Fibroblast of lung (primary cell): ENCODE measurements at regions not wholly inside any gene's neighbourhood (a gene's known extent, or its start where the extent isn't known, plus 50 kb on each side); places are given as distances from the start of the nearest gene placed in this dataset.
A peak's percentile ranks its signal among the peaks of the same experiment; 100 is the strongest.

Source experiments
- DNase-seq, 2 donors: peaks; one replicate each; pipeline versions ENCODE4 v3.0.0 to v3.0.0-alpha.2; 2010; ENCODE audit warnings: low read depth in 2 of 2
- H2AFZ ChIP-seq: 2 replicates; pipeline ENCODE4 v1.5.1; 2012; ENCODE audit warnings: low read length, control low read depth, inconsistent platforms
- H3K27ac ChIP-seq: 2 replicates; pipeline ENCODE4 v1.5.1; 2011; ENCODE audit warnings: low read length, control low read depth; ENCODE audit not compliant: insufficient read depth
- H3K27me3 ChIP-seq: 2 replicates; pipeline ENCODE4 v1.5.1; 2011; ENCODE audit warnings: mild to moderate bottlenecking, low read length; ENCODE audit not compliant: control insufficient read depth, insufficient read depth
- H3K36me3 ChIP-seq: 2 replicates; pipeline ENCODE4 v1.5.1; 2011; ENCODE audit warnings: low read length; ENCODE audit not compliant: control insufficient read depth, insufficient read depth
- H3K4me1 ChIP-seq: 2 replicates; pipeline ENCODE4 v1.5.1; 2011; ENCODE audit warnings: low read length; ENCODE audit not compliant: control insufficient read depth, insufficient read depth; ENCODE audit errors: extremely low read depth
- H3K4me2 ChIP-seq: 2 replicates; pipeline ENCODE4 v1.5.1; 2011; ENCODE audit warnings: low read length, control low read depth; ENCODE audit not compliant: insufficient read depth; ENCODE audit errors: extremely low read depth
- H3K4me3 ChIP-seq, 4 experiments: fragments of 200-600 bp in 1 of 4; sonication (generic) in 1 of 4; replicated peaks in 1 of 4; 2 replicates each; pipeline ENCODE4 v1.5.1; 2011 to 2016; ENCODE audit warnings: low read length in 4 of 4, low read depth in 3 of 4, mild to moderate bottlenecking in 3 of 4, control low read depth in 2 of 4, inconsistent platforms in 1 of 4, mixed read lengths in 1 of 4; ENCODE audit not compliant: insufficient read depth in 1 of 4; ENCODE audit errors: control extremely low read depth in 1 of 4
- H3K79me2 ChIP-seq: 2 replicates; pipeline ENCODE4 v1.5.1; 2012; ENCODE audit warnings: mild to moderate bottlenecking, low read length, inconsistent platforms; ENCODE audit not compliant: control insufficient read depth, insufficient read depth
- H3K9ac ChIP-seq: 2 replicates; pipeline ENCODE4 v1.5.1; 2011; ENCODE audit warnings: mild to moderate bottlenecking, low read length, control low read depth; ENCODE audit not compliant: insufficient read depth
- H3K9me3 ChIP-seq: 2 replicates; pipeline ENCODE4 v1.5.1; 2012; ENCODE audit warnings: low read depth, low read length; ENCODE audit not compliant: control insufficient read depth, insufficient read depth
- H4K20me1 ChIP-seq: 2 replicates; pipeline ENCODE4 v1.5.1; 2011; ENCODE audit warnings: low read length; ENCODE audit not compliant: control insufficient read depth, insufficient read depth; ENCODE audit errors: extremely low read depth
- CTCF ChIP-seq, 2 donors: IDR thresholded peaks in 1 of 2; conservative IDR thresholded peaks in 1 of 2; 1 replicate in 1 of 2; 2 replicates in 1 of 2; pipeline ENCODE4 v1.5.1; 2011 to 2012; ENCODE audit warnings: low read length in 2 of 2, control low read depth in 1 of 2, inconsistent platforms in 1 of 2, low read depth in 1 of 2, mild to moderate bottlenecking in 1 of 2
- EZH2 ChIP-seq: IDR thresholded peaks from 2 replicates; pipeline ENCODE4 v1.5.1; 2012; ENCODE audit warnings: low read length, control low read depth, mild to moderate bottlenecking; ENCODE audit errors: missing control alignments

GRCh38 chr7:116337800-116338199, 127.5 kb downstream of the TES start:
- DNase-seq, result no peak

GRCh38 chr7:116339564-116339963, 129.2 kb downstream of the TES start:
- Histone ChIP-seq H2AFZ (no peak overlapping the region), H3K27me3 (no peaks in the 10 kb centered on the region), H3K4me3 (no peak overlapping the region), H3K9ac (no peak overlapping the region), H3K9me3 (no peaks in the 10 kb centered on the region), H3K27ac (no peak overlapping the region), H3K36me3 (no peaks in the 10 kb centered on the region), H3K4me2 (no peak overlapping the region), H4K20me1 (no peaks in the 10 kb centered on the region), H3K79me2 (no peaks in the 10 kb centered on the region), H3K4me1 (peaks cover 2% of the 10 kb centered on the region)
- no peak for TF ChIP-seq CTCF (conservative IDR thresholded peaks at IDR 0.05 in 1 of 2, IDR thresholded peaks at IDR 0.05 in 1 of 2; ENCODE audit: low read depth in 1 of 2, low read length in 2 of 2)
- TF ChIP-seq EZH2, result no peak
- DNase-seq, result peak in 1 of 2 donors; percentile 48

More at GRCh38 chr7:116337800-116338199, 127.5 kb downstream of the TES start:
- no peak overlapping the region for H3K27ac ChIP-seq
- H3K79me2 ChIP-seq, result no peaks in the 10 kb centered on the region
- no peaks in the 10 kb centered on the region for H4K20me1 ChIP-seq
- no peak overlapping the region for H3K9ac ChIP-seq
- peaks cover 2% of the 10 kb centered on the region for H3K4me1 ChIP-seq
- no peak for TF ChIP-seq CTCF (conservative IDR thresholded peaks at IDR 0.05 in 1 of 2, IDR thresholded peaks at IDR 0.05 in 1 of 2; ENCODE audit: low read depth in 1 of 2, low read length in 2 of 2)
- TF ChIP-seq EZH2, result no peak
- no peaks in the 10 kb centered on the region for H3K36me3 ChIP-seq
- no peaks in the 10 kb centered on the region for H3K27me3 ChIP-seq
- no peak overlapping the region for H3K4me2 ChIP-seq
- no peaks in the 10 kb centered on the region for H3K9me3 ChIP-seq
- H2AFZ ChIP-seq, result no peak overlapping the region
- no peak overlapping the region for H3K4me3 ChIP-seq

- H3K4me2 ChIP-seq, result no peak overlapping the region
- H3K9ac ChIP-seq, result no peak overlapping the region
- H3K27ac ChIP-seq, result no peak overlapping the region
- H3K4me1 ChIP-seq, result peaks cover 2% of the 10 kb centered on the region
- no peaks in the 10 kb centered on the region for H3K9me3 ChIP-seq
- DNase-seq, result peak in 1 of 2 donors; percentile 69
- no peaks in the 10 kb centered on the region for H3K79me2 ChIP-seq
- no peaks in the 10 kb centered on the region for H4K20me1 ChIP-seq
- no peak overlapping the region for H3K4me3 ChIP-seq
- H2AFZ ChIP-seq, result no peak overlapping the region
- TF ChIP-seq CTCF (conservative IDR thresholded peaks at IDR 0.05 in 1 of 2, IDR thresholded peaks at IDR 0.05 in 1 of 2; ENCODE audit: low read depth in 1 of 2, low read length in 2 of 2) (no peak), EZH2 (no peak)
- H3K36me3 ChIP-seq, result no peaks in the 10 kb centered on the region
- H3K27me3 ChIP-seq, result no peaks in the 10 kb centered on the region
Measured at GRCh38 chr7:116340201-116340847, 130.0 kb downstream of the TES start.
